ENCODE measurements at regions not wholly inside any gene's neighbourhood (a gene's known extent, or its start where the extent isn't known, plus 50 kb on each side); places are given as distances from the start of the nearest gene placed in this dataset.

- intact Hi-C loops (cut with DNase I; ENCODE audit: low total_unique reads), result no loop called here
- 80 to 84% methylated on average over 9 of the region's 9 CpGs for WGBS, 2 donors
- TF ChIP-seq CTCF (IDR thresholded peaks at IDR 0.05), result no peak
- no peak for DNase-seq (ENCODE audit: low spot score in 2 of 2)
- H3K4me3 ChIP-seq (ENCODE audit: low read depth, poor library complexity, severe bottlenecking), result no peak overlapping the region
Observed at GRCh38 chr14:87815121-87815520, 177.9 kb downstream of the GALC start.

- no peak overlapping the region for H3K4me3 ChIP-seq (ENCODE audit: low read depth, poor library complexity, severe bottlenecking)
- TF ChIP-seq CTCF (IDR thresholded peaks at IDR 0.05), result no peak
- TF ChIP-seq POLR2A (IDR thresholded peaks at IDR 0.05), result no peak
- no peak for DNase-seq (ENCODE audit: low spot score in 2 of 2)
- WGBS, 2 donors, result 67 to 81% methylated on average over 4 of the region's 4 CpGs
- intact Hi-C loops (cut with DNase I; ENCODE audit: low total_unique reads), result no loop called here
Observed at GRCh38 chr14:87813686-87814085, 179.3 kb downstream of the GALC start.

- intact Hi-C loops (cut with DNase I; ENCODE audit: low total_unique reads), result no loop called here
- TF ChIP-seq POLR2A (IDR thresholded peaks at IDR 0.05) (no peak), CTCF (IDR thresholded peaks at IDR 0.05) (no peak)
- no peak for DNase-seq (ENCODE audit: low spot score in 2 of 2)
- H3K4me3 ChIP-seq (ENCODE audit: low read depth, poor library complexity, severe bottlenecking), result no peak overlapping the region
- 85 to 89% methylated on average over 1 of the region's 1 CpG for WGBS, 2 donors
Observed at GRCh38 chr14:87813211-87813610, 179.8 kb downstream of the GALC start.

- intact Hi-C loops (cut with DNase I; ENCODE audit: low total_unique reads), result no loop called here
Observed at GRCh38 chr14:87811246-87811645, 181.7 kb downstream of the GALC start.

GRCh38 chr14:87810711-87811110, 182.3 kb downstream of the GALC start:
- WGBS, 2 donors, result 86 to 91% methylated on average over 6 of the region's 6 CpGs
- no peak for TF ChIP-seq CTCF (IDR thresholded peaks at IDR 0.05)
- TF ChIP-seq POLR2A (IDR thresholded peaks at IDR 0.05), result no peak
- intact Hi-C loops (cut with DNase I; ENCODE audit: low total_unique reads), result no loop called here
- H3K4me3 ChIP-seq (ENCODE audit: low read depth, poor library complexity, severe bottlenecking), result no peak overlapping the region
- no peak for DNase-seq (ENCODE audit: low spot score in 2 of 2)

More at GRCh38 chr14:87811246-87811645, 181.7 kb downstream of the GALC start:
- no peak overlapping the region for H3K4me3 ChIP-seq (ENCODE audit: low read depth, poor library complexity, severe bottlenecking)
- WGBS, 2 donors, result 93 to 94% methylated on average over 1 of the region's 1 CpG
- no peak for TF ChIP-seq POLR2A (IDR thresholded peaks at IDR 0.05)
- no peak for TF ChIP-seq CTCF (IDR thresholded peaks at IDR 0.05)
- no peak for DNase-seq (ENCODE audit: low spot score in 2 of 2)

GRCh38 chr14:87809261-87809660, 183.7 kb downstream of the GALC start:
- intact Hi-C loops (cut with DNase I; ENCODE audit: low total_unique reads), result no loop called here
- TF ChIP-seq POLR2A (IDR thresholded peaks at IDR 0.05) (no peak), CTCF (IDR thresholded peaks at IDR 0.05) (no peak)
- no peak for DNase-seq (ENCODE audit: low spot score in 2 of 2)
- 76 to 86% methylated on average over 5 of the region's 5 CpGs for WGBS, 2 donors
- no peak overlapping the region for H3K4me3 ChIP-seq (ENCODE audit: low read depth, poor library complexity, severe bottlenecking)
